Muscle of leg (tissue), 3 donors: ENCODE measurements at regions not wholly inside any gene's neighbourhood (a gene's known extent, or its start where the extent isn't known, plus 50 kb on each side); places are given as distances from the start of the nearest gene placed in this dataset.

Experiments used
- DNase-seq: peaks from one replicate; pipeline ENCODE4 v3.0.0; 2013
- H3K27ac ChIP-seq: one replicate; pipeline ENCODE4 v1.5.1; 2013; ENCODE audit warnings: mild to moderate bottlenecking, low read length, control low read depth
- H3K27me3 ChIP-seq: one replicate; pipeline ENCODE4 v1.6.1; 2013; ENCODE audit warnings: low read length; ENCODE audit not compliant: control insufficient read depth, insufficient read depth
- H3K36me3 ChIP-seq: one replicate; pipeline ENCODE4 v1.6.1; 2013; ENCODE audit warnings: low read length; ENCODE audit not compliant: control insufficient read depth, insufficient read depth
- H3K4me1 ChIP-seq: one replicate; pipeline ENCODE4 v1.6.1; 2013; ENCODE audit warnings: low read length; ENCODE audit not compliant: control insufficient read depth, insufficient read depth
- H3K4me3 ChIP-seq: one replicate; pipeline ENCODE4 v1.5.1; 2013; ENCODE audit warnings: low read length, control low read depth
- H3K9me3 ChIP-seq: replicated peaks from 2 replicates; pipeline ENCODE4 v1.6.1; 2013; ENCODE audit warnings: low read depth, low read length; ENCODE audit not compliant: control insufficient read depth
- WGBS: methylation state at CpG from one replicate; pipeline ENCODE4 v1.1.5; 2013; ENCODE audit warnings: missing lambda C conversion rate; ENCODE audit not compliant: insufficient coverage; 5-methylcytosine and 5-hydroxymethylcytosine counted together

DNA sequence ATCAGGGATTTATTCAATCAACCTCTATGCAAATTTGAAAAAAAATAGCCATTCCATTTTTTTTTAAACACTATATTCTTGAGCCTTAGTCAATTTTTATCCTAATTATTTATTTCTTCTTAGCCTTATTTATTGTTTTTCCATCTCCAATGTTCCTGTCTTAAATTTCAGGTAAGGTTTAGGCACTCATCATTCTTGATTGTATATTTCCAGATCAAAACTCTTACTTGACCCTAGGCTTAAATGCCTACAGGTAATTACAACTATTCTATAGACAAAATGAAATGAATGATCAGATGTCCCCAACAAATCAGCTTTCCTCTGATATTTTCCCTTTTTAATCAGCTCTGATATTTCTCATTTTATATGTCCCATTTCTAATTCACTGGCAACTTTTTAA is 402.6 kb upstream of the EPHA7 start:
- Histone ChIP-seq H3K4me1 (no peaks in the 10 kb centered on the region), H3K27ac (no peak overlapping the region), H3K27me3 (no peaks in the 10 kb centered on the region), H3K4me3 (no peak overlapping the region), H3K36me3 (no peaks in the 10 kb centered on the region), H3K9me3 (no peaks in the 10 kb centered on the region)
- no peak for DNase-seq

DNA sequence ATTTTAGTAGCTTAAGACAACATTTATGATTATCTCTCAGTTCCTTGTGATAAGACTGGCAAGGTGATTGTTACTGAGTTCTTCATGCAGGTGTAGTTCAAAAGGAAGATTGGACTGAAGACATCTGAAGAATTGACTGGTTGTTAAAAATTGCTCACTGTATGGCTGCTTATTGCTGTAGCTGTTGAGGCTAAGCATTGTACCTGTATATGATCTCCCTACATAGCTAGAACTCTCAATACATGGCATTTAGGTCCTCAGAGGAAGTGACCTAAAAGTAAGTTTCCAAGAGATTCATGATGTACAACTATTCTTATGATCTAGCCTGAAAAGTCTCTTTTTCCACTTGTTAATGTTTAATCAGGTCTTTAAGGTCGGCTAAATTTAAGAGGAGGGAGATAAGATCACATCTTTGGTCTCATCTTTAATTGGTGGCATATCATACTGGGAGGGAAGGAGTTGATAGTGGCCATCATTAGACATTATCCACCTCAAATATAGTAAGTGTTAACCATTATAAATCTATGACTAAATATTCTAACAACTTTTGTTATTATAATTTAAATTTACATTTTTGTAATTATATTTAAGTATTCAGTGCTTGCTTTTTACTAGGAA is 401.2 kb upstream of the EPHA7 start:
- H3K4me1 ChIP-seq = no peaks in the 10 kb centered on the region
- no peaks in the 10 kb centered on the region for H3K27me3 ChIP-seq
- H3K27ac ChIP-seq = no peak overlapping the region
- WGBS = no CpG with 5 or more reads among the region's 1 CpG
- H3K36me3 ChIP-seq = no peaks in the 10 kb centered on the region
- H3K4me3 ChIP-seq = no peak overlapping the region
- no peak for DNase-seq
- H3K9me3 ChIP-seq = no peaks in the 10 kb centered on the region

DNA sequence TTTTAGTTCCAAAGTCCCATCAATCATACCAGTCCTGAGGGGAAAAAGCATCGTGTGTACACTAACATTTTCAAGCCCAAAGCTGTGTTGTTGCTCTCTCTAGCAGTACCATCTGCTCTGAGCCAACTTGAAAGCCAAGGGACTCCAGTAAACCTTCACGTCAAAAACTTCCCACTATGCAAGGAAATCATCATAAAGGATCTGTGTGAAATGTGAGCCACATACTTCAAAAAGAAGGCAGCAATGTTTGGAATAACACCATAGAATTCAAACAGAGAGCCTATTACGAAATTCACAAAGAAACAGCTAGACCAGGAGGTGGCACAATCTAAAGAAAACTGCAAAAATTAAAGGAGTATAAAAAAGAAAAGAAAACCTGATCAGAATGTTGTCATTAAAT is 399.8 kb upstream of the EPHA7 start:
- Histone ChIP-seq H3K4me1 (no peaks in the 10 kb centered on the region), H3K27ac (no peak overlapping the region), H3K4me3 (no peak overlapping the region), H3K27me3 (no peaks in the 10 kb centered on the region), H3K36me3 (no peaks in the 10 kb centered on the region), H3K9me3 (no peaks in the 10 kb centered on the region)
- 0% methylated on average over 1 of the region's 3 CpGs for WGBS
- no peak for DNase-seq

DNA sequence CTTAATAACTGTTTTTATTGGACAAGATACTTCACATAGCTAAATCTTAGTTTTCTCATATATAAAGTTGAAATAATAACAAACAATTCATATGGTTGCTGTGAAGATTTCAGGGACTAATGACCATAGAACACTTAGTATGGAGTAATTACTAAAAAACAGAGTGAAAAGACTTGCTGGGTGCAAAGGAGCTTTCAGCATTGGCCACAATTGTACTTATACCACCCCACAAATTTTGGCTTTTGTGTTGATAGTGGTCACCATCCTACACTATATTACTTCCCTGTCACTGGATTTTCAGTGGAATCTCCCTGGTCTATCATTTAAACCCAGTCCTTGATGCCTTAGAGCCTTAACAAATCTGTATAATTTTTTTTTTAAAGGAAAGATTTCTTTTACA is 398.6 kb upstream of the EPHA7 start:
- no peak for DNase-seq
- Histone ChIP-seq H3K9me3 (no peaks in the 10 kb centered on the region), H3K36me3 (no peaks in the 10 kb centered on the region), H3K4me3 (no peak overlapping the region), H3K27ac (no peak overlapping the region), H3K27me3 (no peaks in the 10 kb centered on the region), H3K4me1 (no peaks in the 10 kb centered on the region)

DNA sequence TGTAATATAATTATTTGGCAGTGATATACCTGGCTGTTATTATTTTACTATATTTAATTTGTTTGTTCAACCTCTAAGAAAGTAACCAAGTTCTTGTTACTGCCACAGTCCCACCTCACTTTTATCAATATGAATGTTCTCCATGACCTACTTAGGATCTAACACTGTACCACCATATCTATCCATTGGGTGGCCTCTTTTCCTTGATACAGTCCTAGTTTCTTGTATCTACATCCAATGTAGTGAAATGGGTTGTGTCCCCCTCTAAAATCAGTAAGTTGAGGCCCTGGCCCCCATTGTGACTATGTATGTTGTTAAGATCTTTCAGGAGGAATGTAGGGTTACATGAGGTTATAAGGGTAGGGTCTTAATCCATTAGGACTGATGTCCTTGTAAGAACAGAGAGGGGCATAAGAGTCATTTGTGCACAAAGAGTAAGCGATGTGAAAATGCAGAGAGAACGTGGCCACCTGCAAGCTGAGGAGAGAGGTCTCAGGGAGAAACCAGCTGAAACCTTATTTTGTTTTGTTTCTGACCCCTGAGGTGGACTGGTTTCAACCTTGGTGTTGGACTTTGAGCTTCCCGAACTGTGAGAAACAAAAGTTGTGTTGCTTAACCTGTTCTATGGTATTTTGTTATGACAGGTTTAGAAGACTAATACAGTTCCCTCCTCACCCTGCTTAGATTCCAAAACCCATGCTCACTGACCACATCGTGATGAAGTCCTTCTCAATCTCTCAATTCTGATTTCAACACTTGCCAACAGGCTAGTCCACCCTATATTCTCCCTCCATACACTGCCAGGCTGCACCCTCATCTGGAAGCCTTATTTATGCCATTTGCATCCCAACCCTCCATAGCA is 387.3 kb upstream of the EPHA7 start:
- Histone ChIP-seq H3K36me3 (no peaks in the 10 kb centered on the region), H3K27me3 (no peaks in the 10 kb centered on the region), H3K27ac (no peak overlapping the region), H3K4me3 (no peak overlapping the region), H3K4me1 (no peaks in the 10 kb centered on the region), H3K9me3 (peaks cover 5% of the 10 kb centered on the region)
- no peak for DNase-seq
- 85% methylated on average over 3 of the region's 4 CpGs for WGBS

DNA sequence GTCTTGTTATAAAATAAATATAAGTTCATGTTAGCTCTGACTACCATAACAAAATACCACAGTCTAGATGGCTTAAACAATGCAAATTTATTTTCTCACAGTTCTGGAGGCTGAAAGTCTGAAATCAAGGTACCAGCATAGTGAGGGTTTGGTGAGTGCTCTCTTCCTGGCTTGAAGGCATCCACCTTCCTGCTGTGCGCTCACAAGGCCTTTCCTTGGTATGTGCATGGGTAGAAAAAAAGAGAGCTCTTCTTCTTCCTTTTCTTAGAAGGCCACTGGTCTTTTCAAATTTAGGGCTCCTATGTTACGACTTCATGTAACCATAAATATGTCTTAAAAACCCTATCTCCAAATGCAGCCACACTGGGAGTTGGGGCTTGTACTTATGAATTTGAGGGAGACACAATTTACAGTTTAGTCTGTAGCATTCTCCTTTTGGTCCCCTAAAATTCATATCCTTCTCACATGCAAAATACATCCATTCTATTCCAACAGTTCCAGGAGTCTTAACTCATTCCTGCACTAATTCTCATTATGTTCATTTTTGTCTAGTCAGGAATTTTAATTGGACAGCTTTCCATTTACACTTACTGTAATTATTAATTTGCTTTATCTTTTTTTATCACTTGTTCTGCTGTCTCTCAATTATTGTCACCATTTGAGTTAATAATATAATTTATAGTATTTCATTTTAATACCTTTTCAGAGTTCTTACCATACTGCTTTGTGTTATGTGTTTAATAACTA is 381.9 kb upstream of the EPHA7 start:
- H3K9me3 ChIP-seq = no peaks in the 10 kb centered on the region
- WGBS = no CpG with 5 or more reads among the region's 2 CpGs
- no peak overlapping the region for H3K27ac ChIP-seq
- DNase-seq = no peak
- no peak overlapping the region for H3K4me3 ChIP-seq
- H3K4me1 ChIP-seq = no peaks in the 10 kb centered on the region
- H3K27me3 ChIP-seq = no peaks in the 10 kb centered on the region
- H3K36me3 ChIP-seq = no peaks in the 10 kb centered on the region

DNA sequence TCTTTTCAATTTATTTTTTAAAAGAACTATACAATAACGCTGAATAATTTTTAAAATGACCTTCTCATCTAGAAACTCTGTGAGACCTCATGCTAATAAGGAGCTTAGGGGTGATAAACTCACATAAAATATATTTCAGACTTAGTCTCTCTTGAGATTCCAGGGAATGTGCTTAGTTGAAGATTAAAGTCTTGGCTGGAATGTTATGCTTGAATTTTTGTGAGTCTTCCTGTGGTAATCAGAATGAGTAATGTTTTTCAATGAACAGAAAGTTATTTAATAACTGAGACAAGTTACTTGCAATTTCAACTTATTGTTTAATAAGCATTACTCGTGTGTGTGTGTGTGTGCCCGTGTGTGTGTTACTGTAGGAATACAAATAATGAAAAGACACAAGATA is 379.9 kb upstream of the EPHA7 start:
- Histone ChIP-seq H3K9me3 (no peaks in the 10 kb centered on the region), H3K27me3 (no peaks in the 10 kb centered on the region), H3K4me1 (no peaks in the 10 kb centered on the region), H3K4me3 (no peak overlapping the region), H3K36me3 (no peaks in the 10 kb centered on the region), H3K27ac (no peak overlapping the region)
- WGBS = no CpG with 5 or more reads among the region's 3 CpGs
- DNase-seq = no peak

DNA sequence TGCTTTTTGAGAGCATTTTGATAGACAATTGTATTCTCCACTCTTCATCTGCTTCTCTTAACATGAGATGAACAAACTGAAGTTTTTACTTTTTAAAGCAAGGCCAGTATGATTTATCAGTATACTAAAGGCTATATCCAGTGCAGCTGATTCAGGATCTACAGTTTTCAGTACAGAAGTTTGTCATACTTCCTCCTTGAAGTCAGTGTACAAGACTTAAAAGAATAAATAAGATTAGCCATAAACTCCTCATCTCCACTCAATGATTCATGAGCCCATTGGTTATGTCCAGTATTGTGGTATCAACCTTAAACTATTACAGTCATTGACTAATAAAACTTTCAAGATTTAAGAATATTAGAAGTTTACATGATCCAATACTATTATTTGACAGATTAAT is 374.8 kb upstream of the EPHA7 start:
- H3K36me3 ChIP-seq = no peaks in the 10 kb centered on the region
- H3K4me3 ChIP-seq = no peak overlapping the region
- DNase-seq = no peak
- H3K4me1 ChIP-seq = no peaks in the 10 kb centered on the region
- H3K27ac ChIP-seq = no peak overlapping the region
- no peaks in the 10 kb centered on the region for H3K9me3 ChIP-seq
- no peaks in the 10 kb centered on the region for H3K27me3 ChIP-seq

DNA sequence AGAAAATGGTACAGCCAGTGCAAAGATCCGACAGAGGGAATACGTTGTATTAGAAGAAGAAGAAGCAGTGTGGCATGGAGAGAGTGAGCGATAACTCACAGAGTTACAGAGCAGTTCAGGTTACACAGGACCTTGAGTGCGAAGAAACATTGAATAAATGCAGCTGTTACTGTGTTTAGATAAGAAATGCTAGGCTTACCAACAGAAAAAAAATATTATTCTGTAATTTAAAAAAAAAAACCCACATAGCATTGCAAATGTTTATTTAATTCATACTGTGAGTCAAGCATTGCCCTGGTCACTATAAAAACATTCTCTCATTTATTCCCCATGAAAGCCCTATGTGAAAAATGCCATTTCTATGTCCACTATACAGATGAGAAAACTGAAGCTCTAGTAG is 373.4 kb upstream of the EPHA7 start:
- no peak for DNase-seq
- H3K9me3 ChIP-seq = no peaks in the 10 kb centered on the region
- no peaks in the 10 kb centered on the region for H3K36me3 ChIP-seq
- H3K4me3 ChIP-seq = no peak overlapping the region
- no peaks in the 10 kb centered on the region for H3K27me3 ChIP-seq
- no peak overlapping the region for H3K27ac ChIP-seq
- H3K4me1 ChIP-seq = no peaks in the 10 kb centered on the region
- WGBS = 76% methylated on average over 3 of the region's 4 CpGs

DNA sequence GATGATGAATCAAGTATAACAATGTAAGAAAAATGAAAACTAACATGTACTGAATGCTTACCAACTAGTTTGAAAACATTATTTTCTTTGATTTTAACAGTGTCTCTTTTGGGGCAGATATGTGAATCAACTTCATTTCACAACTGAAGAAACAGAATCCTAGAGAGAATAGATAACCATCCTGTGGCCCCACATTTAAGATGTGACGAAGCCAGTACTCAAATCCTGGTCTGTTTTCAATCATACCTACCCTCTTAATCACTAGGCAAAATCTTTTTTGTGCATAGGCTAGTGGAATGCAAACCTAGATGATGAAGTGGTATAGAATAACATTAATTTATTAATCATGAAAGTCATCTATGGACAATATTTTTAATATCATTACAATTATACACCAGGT is 371.6 kb upstream of the EPHA7 start:
- Histone ChIP-seq H3K9me3 (no peaks in the 10 kb centered on the region), H3K4me1 (no peaks in the 10 kb centered on the region), H3K27ac (no peak overlapping the region), H3K36me3 (no peaks in the 10 kb centered on the region), H3K4me3 (no peak overlapping the region), H3K27me3 (no peaks in the 10 kb centered on the region)
- no peak for DNase-seq
- no CpG with 5 or more reads among the region's 1 CpG for WGBS
